GM12891 (cell line): ENCODE measurements at regions not wholly inside any gene's neighbourhood (a gene's known extent, or its start where the extent isn't known, plus 50 kb on each side); places are given as distances from the start of the nearest gene placed in this dataset.

ENCODE experiments used
- DNase-seq: peaks from one replicate; pipeline ENCODE4 v3.0.0; 2011; ENCODE audit warnings: low spot score; ENCODE audit not compliant: insufficient read length
- FAIRE-seq: peaks from 2 replicates; lab custom pipeline; 2011; peaks lifted over from hg19 to GRCh38; lab: Jason Lieb, UNC
- PAX5 ChIP-seq: IDR thresholded peaks from 2 replicates; pipeline ENCODE4 v1.6.1; 2011; ENCODE audit warnings: low read length, moderate library complexity, mild to moderate bottlenecking; ENCODE audit not compliant: insufficient read depth, severe bottlenecking
- POLR2A ChIP-seq: IDR thresholded peaks from 2 replicates; pipeline ENCODE4 v1.6.1; 2011; ENCODE audit warnings: low read depth, low read length, control low read depth
- POLR2AphosphoS5 ChIP-seq: IDR thresholded peaks from 2 replicates; pipeline ENCODE4 v1.6.1; 2011; ENCODE audit warnings: low read depth, low read length, control low read depth
- POU2F2 ChIP-seq: IDR thresholded peaks from 2 replicates; pipeline ENCODE4 v1.6.1; 2011; ENCODE audit warnings: low read depth, mild to moderate bottlenecking, control low read depth, low read length, moderate library complexity
- SPI1 ChIP-seq: IDR thresholded peaks from 2 replicates; pipeline ENCODE4 v1.6.1; 2011; ENCODE audit warnings: low read depth, low read length, control low read depth
- TAF1 ChIP-seq: IDR thresholded peaks from 2 replicates; pipeline ENCODE4 v1.6.1; 2011; ENCODE audit warnings: low read depth, low read length, control low read depth

DNA sequence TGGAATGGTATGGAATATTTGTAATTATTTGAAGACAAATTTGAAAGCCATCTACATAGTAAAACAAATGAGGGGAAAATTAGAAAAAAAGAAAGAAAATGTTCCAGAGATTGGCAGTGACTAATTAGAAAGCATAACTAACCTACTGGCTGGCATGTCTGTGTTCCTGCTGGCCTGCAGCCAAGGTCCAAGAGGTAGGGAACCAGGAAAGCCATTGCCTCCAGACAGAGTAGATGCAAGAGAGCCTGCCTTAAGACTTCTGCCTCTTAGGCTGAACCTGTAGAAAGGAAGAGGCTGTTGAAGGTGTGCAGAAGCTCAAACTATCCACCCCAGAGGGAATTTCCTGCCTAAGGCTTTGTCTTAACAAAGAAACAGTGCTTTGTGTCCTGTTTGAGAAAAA, 982.0 kb downstream of the SORCS1 start:
- no peak for FAIRE-seq
- no peak for DNase-seq
- TF ChIP-seq SPI1 (no peak), POU2F2 (no peak), POLR2A (no peak), POLR2AphosphoS5 (no peak), PAX5 (no peak), TAF1 (no peak)

DNA sequence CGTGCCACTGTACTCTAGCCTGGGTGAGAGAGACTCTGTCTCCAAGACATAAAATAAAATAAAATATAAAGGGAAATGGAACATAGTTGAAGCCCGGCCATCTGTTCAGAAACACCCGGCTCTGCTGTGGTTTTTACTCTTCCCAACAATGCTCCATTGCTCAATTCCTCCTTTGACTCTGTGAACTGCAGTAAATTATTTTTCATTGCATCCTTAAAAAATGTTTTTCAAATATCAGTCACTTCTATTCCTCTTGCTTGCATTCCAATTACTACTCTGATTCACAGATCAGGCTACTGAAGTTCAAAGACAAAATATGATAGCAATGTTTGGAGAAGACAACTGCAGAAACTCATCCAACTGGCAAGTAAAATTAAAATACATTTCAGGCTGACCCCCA, 983.0 kb downstream of the SORCS1 start:
- TF ChIP-seq POLR2AphosphoS5 (no peak), SPI1 (no peak), POLR2A (no peak), POU2F2 (no peak), TAF1 (no peak), PAX5 (no peak)
- DNase-seq (no peak), FAIRE-seq (no peak)

DNA sequence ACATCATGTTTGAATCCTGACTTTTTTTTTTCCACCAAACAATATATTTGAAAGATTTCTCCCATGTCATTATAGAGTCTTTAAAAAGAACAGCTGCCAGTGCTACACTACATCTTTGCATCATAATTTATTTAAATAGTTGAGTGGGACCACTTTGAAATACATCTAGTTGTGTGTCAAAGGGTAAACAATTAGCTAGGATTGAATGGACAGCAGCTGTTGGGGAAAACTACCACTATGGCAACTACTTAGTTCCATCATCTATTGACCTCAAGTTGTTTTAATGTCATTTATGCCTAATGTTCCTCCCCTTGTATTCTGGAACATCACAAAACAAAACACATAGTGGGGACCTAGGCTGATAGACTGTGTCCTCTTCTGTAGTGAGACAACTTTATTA, 985.1 kb downstream of the SORCS1 start:
- no peak for TF ChIP-seq POLR2AphosphoS5
- no peak for TF ChIP-seq POLR2A
- no peak for TF ChIP-seq TAF1
- no peak for TF ChIP-seq SPI1
- TF ChIP-seq PAX5: no peak
- no peak for TF ChIP-seq POU2F2
- FAIRE-seq (no peak), DNase-seq (no peak)

DNA sequence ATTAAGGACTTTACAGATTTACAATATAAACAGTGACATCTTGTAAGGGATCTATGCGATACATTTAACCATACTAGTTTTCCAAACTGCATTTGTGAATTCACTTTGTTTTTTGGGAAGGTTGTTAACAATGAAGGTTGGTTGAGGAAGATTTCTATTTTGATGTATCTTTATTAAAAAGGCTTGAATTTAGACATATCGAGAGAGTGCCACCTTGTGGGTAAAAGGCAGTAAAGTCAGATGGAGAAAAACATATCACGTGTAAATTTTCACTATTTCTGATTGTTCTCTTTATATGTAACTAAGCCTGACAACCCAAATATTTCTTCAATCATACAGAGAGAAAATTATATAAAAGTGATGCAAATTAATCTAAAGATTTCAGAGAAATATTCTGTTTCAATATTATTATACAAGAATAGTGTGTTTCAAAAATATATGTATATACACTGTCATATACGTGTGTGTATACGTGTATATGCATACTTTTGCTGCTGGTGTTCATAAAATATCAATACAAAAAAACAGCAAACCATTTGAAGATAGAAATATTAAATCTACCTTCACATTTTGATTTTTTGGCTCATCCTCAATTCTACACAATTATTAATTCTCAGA, 988.6 kb downstream of the SORCS1 start:
- DNase-seq (no peak), FAIRE-seq (no peak)
- TF ChIP-seq SPI1 (no peak), POLR2A (no peak), POLR2AphosphoS5 (no peak), TAF1 (no peak), POU2F2 (no peak), PAX5 (no peak)

DNA sequence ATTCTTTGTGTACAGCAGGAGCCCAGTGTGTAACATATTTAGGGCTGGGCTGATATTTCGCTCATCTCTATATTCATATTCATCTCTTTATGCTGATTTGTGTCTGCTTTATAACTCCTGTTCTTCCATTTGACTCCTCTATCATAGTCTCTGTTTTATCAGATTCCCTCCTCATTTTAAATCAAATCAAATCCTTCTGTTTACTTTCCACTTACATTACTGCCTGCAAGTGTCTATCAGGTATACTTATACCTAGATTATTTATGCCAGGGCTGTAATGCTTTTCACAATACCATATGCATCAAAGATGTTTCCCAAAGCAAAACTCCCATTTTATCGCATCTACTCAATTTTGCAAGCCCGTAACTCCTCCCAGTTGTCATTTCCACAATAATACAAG, 990.7 kb downstream of the SORCS1 start:
- no peak for TF ChIP-seq PAX5
- no peak for TF ChIP-seq TAF1
- no peak for TF ChIP-seq POLR2A
- TF ChIP-seq POLR2AphosphoS5: no peak
- no peak for TF ChIP-seq SPI1
- FAIRE-seq: no peak

DNA sequence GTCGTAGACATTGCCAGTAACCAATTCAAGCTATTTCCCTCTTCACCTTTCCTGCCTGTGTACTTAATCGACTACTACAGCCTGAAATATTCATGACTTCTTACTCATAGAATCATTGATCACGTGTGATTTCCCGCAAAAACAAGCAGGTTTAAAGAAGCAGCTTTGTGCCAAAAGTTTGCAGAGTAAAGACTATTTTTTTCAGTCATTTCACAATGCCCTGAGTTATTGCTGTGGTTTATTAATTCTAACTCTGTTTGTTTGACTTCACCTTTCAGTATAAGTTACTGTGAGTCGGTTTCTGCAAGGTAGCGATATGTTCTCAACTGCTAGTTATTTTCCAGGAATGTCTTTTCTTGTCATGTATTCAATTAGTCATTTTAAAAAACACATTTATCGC, 995.3 kb downstream of the SORCS1 start:
- no peak for DNase-seq
- no peak for TF ChIP-seq POLR2AphosphoS5
- TF ChIP-seq PAX5: no peak
- TF ChIP-seq TAF1: no peak
- TF ChIP-seq POU2F2: no peak
- TF ChIP-seq SPI1: no peak
- no peak for TF ChIP-seq POLR2A
- FAIRE-seq: no peak

More for the DNA sequence above, 990.7 kb downstream of the SORCS1 start:
- DNase-seq: no peak

DNA sequence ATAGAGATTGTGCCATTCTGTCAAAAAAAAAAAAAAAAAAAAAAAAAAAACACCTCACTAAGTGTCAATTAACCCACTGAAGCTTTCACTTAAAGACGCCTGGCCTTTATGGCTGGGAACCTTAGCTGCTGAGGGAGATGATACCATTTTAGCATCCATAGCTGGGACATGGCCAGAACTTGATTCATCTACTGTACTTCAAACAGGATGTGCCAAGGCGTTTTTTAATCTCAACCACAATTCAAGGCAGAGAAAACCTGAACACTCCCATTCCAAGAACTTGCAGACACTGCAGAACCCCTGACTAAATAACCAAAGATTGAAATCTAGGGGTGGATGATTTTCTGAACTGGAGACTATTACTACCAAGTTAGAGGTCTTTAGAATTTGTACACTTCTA, 996.6 kb downstream of the SORCS1 start:
- TF ChIP-seq SPI1 (no peak), POU2F2 (no peak)
- FAIRE-seq: no peak
- DNase-seq: no peak

DNA sequence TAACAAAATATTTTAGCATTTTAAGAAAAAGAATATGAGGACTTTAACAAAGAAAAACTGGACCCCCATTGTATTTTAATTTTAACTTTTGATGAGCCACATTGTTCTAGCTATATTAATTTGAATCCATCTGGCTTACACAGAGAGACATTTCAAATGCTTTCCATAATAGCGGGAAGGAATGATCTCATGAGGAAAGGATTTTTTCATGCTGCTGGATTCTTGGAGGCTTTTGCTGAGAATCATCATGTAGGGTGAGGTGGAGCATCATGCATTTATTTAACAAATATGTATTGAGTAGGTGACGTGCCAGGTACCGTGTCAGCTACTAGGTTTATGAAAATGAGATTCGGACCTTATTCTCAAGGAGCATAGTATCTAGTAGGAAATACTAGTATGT, 1006.3 kb downstream of the SORCS1 start:
- FAIRE-seq (no peak), DNase-seq (no peak)
- TF ChIP-seq TAF1 (no peak), POU2F2 (no peak), SPI1 (no peak), POLR2AphosphoS5 (no peak), POLR2A (no peak), PAX5 (no peak)

DNA sequence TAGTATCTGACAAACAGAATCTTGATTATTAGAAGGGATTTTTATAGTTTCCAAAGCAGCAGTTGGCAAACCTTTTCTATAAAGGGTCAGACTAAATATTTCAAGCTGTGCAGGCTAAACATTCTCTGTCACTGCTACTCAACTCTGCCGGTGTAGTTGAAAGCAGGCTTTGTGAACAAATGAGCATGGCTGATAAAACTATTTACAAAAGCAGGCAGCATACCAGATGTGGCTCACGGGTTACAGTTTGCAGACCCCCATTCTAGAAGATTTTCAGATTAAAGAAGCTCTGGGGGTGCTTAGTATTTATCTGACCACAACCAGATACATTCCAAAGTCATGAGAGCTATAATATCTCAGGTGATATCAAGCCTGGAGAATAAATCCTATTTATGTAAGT, 1017.5 kb downstream of the SORCS1 start:
- no peak for DNase-seq
- FAIRE-seq: no peak
- TF ChIP-seq TAF1 (no peak), POLR2A (no peak), SPI1 (no peak), PAX5 (no peak), POU2F2 (no peak), POLR2AphosphoS5 (no peak)

DNA sequence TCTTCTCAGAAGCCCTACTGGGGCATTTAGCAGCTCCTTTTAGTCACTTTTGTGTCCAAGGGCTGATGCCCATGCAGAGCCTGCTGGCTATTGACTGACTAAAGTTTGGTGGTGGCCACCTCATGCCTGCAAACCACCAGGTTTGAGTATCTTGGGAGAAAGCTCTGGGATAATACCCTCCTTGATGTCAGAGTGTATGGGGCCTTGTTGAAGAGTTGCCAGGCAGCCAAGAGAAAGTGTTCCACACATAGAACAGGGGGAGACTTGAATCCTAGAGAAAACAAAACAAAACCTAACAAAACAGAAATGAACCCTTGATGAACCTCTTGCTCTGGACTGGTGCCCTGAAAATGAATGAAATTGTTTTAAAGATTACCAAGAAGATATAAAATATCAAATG, 1024.6 kb downstream of the SORCS1 start:
- FAIRE-seq (no peak), DNase-seq (no peak)
- no peak for TF ChIP-seq TAF1
- no peak for TF ChIP-seq POLR2AphosphoS5
- no peak for TF ChIP-seq POLR2A
- no peak for TF ChIP-seq PAX5
